Upper lobe of right lung (tissue), 1 donor: ENCODE measurements at regions not wholly inside any gene's neighbourhood (a gene's known extent, or its start where the extent isn't known, plus 50 kb on each side); places are given as distances from the start of the nearest gene placed in this dataset.
A peak's percentile ranks its signal among the peaks of the same experiment; 100 is the strongest.

Experiments used
- ATAC-seq: fragments of 200-7000 bp; cut with Tn5 transposase; one replicate; pipeline ENCODE4 v1.9.1; 2020; ENCODE audit warnings: mild to moderate bottlenecking, moderate library complexity
- DNase-seq: peaks from one replicate; pipeline ENCODE4 v3.0.0-alpha.2; 2020
- H3K27ac ChIP-seq: fragments of 200-600 bp; one replicate; pipeline ENCODE4 v1.8.0; 2022
- H3K27me3 ChIP-seq: fragments of 200-600 bp; one replicate; pipeline ENCODE4 v1.8.0; 2022; ENCODE audit warnings: mild to moderate bottlenecking
- H3K36me3 ChIP-seq: fragments of 200-600 bp; one replicate; pipeline ENCODE4 v1.8.0; 2022
- H3K4me1 ChIP-seq: fragments of 200-600 bp; one replicate; pipeline ENCODE4 v1.8.0; 2022
- H3K4me3 ChIP-seq: fragments of 200-600 bp; one replicate; pipeline ENCODE4 v1.8.0; 2022; ENCODE audit warnings: mild to moderate bottlenecking
- H3K9me3 ChIP-seq: fragments of 200-600 bp; one replicate; pipeline ENCODE4 v1.8.0; 2022
- intact Hi-C: fragments of 100-400 bp; cut with DNase I; formaldehyde crosslinking; loops from one replicate; pipeline ENCODE4 v1.11.0; 2022
- TF ChIP-seq, protein P1 (sequence below): fragments of 200-600 bp; IDR thresholded peaks from one replicate; pipeline ENCODE4 v1.8.0; 2022; ENCODE audit warnings: antibody characterized with exemption
- donor health status: DM: no; HTN: yes; CAD: no; lungs with severe emphysema.

DNA sequence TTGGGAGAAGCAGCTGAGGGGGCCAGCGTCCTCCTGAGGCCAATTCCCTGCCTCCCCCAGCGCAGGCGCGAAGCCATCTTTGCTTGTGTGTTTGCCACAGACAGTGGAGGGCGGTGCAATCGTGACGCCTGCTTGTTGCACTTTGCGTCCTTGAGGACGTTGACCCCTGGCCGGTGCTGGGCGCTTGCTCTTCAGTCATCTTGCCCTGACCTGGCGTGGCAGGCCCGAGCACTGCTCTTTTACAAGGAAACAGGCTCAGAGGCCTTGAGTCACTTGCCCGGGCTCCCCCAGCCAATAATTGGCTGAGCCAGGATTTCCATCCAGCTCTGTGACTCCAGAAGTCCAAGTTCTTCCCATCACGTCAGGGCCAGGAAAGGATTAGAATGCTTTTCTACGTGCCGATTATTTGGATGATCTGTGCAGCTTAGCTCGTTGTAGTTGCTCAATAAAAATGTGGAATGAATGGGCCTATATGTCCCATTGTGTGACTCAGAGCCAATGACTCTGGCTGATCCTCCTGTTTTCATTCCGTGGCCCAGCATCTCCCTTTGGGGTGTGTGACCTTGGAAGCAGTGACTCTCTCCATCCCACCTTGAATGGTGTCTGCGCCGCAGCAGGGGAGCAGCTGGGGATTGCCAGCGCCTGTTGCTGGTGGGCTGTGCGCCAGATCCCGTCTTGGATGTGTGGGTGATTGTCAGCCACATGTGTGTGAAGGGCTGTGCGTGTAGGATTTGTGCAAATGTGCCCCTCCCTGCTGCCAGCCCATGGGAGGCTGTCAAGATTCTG is 214.1 kb downstream of the SEC14L1 start:
- intact Hi-C loops, result no loop called here
- no peak for DNase-seq

DNA sequence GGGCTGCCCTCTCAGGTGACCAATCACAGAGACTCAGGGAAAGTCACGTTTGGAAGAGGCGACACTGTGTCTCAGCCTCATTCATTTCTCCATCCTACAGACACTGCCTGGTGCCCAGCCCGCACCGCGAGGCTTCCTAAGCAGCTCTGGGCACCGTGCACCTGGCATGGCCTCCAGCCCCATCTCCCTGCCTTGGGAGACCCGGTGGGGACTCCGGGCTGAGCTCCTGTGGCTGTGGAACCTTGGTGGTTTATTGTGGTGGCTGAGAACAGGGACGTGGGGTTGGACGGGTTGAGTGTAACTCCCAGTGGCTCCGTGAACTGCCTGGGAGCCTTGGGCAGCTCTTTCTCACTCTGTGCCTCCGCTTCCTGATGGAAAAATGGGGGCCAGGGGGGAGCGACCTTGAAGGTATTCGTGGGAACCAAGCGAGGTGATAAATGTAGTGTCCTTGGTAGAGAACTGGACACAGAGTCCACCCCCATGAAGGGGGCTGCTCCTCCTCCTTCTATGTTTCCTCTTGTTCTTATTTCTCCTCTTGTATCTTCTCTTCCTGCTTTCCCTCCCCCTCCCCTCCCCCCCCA is 215.4 kb downstream of the SEC14L1 start:
- Histone ChIP-seq H3K27ac (no peak overlapping the region), H3K9me3 (no peaks in the 10 kb centered on the region), H3K4me3 (no peak overlapping the region), H3K27me3 (no peaks in the 10 kb centered on the region), H3K4me1 (peaks cover 13% of the 10 kb centered on the region), H3K36me3 (no peaks in the 10 kb centered on the region)
- TF ChIP-seq, protein P1, sequence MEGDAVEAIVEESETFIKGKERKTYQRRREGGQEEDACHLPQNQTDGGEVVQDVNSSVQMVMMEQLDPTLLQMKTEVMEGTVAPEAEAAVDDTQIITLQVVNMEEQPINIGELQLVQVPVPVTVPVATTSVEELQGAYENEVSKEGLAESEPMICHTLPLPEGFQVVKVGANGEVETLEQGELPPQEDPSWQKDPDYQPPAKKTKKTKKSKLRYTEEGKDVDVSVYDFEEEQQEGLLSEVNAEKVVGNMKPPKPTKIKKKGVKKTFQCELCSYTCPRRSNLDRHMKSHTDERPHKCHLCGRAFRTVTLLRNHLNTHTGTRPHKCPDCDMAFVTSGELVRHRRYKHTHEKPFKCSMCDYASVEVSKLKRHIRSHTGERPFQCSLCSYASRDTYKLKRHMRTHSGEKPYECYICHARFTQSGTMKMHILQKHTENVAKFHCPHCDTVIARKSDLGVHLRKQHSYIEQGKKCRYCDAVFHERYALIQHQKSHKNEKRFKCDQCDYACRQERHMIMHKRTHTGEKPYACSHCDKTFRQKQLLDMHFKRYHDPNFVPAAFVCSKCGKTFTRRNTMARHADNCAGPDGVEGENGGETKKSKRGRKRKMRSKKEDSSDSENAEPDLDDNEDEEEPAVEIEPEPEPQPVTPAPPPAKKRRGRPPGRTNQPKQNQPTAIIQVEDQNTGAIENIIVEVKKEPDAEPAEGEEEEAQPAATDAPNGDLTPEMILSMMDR, result no peak
- DNase-seq (no peak), ATAC-seq (no peak)
- intact Hi-C loops, result no loop called here

More for the DNA sequence above, 214.1 kb downstream of the SEC14L1 start:
- Histone ChIP-seq H3K4me1 (peaks cover 19% of the 10 kb centered on the region), H3K27ac (peak overlapping the region; percentile 47), H3K4me3 (no peak overlapping the region), H3K36me3 (no peaks in the 10 kb centered on the region), H3K9me3 (no peaks in the 10 kb centered on the region), H3K27me3 (no peaks in the 10 kb centered on the region)
- ATAC-seq, result no peak
- TF ChIP-seq, protein P1, result no peak

DNA sequence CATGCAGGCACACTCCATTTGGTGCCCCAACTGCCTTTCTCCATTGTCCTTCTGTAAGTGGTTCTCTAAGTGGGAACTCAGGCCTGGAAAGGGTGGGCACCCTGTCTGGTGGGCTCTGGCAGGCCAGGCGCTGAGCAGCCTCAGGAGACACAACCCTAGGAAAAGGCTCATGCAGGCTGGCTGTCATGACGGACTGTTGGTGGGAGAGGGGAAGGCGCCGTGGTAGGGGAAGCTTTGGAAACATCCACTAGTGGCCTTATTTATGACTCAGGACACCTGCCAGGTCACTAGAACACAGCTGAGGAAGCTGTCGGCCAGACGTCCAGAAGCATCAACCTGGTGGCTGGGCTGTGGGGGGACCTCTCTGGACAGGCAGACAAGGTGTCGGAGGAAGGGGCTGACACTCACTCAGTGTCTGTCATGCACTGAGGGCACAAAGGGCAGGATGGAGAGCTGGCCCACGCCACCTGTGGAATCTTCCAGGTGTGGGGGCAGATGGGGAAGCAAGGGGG is 216.0 kb downstream of the SEC14L1 start:
- Histone ChIP-seq H3K4me3 (no peak overlapping the region), H3K36me3 (no peaks in the 10 kb centered on the region), H3K27ac (no peak overlapping the region), H3K4me1 (peaks cover 8% of the 10 kb centered on the region), H3K9me3 (no peaks in the 10 kb centered on the region), H3K27me3 (no peaks in the 10 kb centered on the region)
- TF ChIP-seq, protein P1, result no peak
- ATAC-seq (no peak), DNase-seq (no peak)
- intact Hi-C loops, result no loop called here

DNA sequence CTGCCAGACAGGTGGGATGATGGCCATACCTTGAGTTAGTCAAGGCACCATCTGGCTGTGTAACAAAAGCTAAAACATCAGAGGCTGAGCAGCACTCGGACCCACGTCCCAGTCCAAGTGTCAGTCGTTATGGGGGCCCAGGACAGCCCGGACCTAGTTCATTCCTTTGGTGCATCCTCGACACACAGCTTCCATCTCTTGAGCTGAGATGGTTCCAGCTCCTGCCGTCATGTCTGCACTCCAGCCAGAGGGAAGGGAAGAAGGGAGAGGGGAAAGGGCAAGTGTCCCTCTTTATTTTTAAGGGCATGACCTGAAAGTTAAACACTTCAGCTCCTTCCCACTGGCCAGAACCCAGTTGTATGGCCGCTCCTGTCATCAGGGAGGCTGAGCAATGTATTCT is 218.0 kb downstream of the SEC14L1 start:
- intact Hi-C loops, result no loop called here
- ATAC-seq, result no peak
- peaks cover 8% of the 10 kb centered on the region for H3K4me1 ChIP-seq
- no peaks in the 10 kb centered on the region for H3K9me3 ChIP-seq
- H3K27me3 ChIP-seq, result no peaks in the 10 kb centered on the region
- H3K27ac ChIP-seq, result no peak overlapping the region
- DNase-seq, result no peak
- no peaks in the 10 kb centered on the region for H3K36me3 ChIP-seq
- no peak overlapping the region for H3K4me3 ChIP-seq
- TF ChIP-seq, protein P1, result no peak

DNA sequence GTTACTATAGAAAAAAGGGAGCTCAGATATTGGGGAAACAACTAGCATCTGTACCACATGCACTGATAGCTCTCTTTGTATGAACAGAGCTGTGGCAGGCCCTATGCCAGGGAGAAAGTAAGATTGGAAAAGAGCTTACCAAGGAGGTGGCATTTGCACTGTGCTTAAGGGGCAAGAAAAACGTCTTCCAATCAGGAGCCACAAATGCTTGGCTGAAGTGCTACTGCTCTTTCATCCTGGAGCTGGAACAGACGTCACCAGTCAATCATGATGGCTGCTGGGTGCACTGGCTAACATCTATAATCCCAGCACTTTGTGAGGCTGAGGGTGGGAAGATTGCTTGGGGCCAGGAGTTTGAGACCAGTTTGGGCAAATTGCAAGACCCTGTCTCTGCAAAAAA is 218.5 kb downstream of the SEC14L1 start:
- Histone ChIP-seq H3K27me3 (no peaks in the 10 kb centered on the region), H3K4me3 (no peak overlapping the region), H3K36me3 (no peaks in the 10 kb centered on the region), H3K27ac (no peak overlapping the region), H3K4me1 (peaks cover 12% of the 10 kb centered on the region), H3K9me3 (no peaks in the 10 kb centered on the region)
- intact Hi-C loops, result no loop called here
- ATAC-seq (no peak), DNase-seq (no peak)
- TF ChIP-seq, protein P1, result no peak
